HG03469 (cell line): ENCODE measurements at regions not wholly inside any gene's neighbourhood (a gene's known extent, or its start where the extent isn't known, plus 50 kb on each side); places are given as distances from the start of the nearest gene placed in this dataset.
A peak's percentile ranks its signal among the peaks of the same experiment; 100 is the strongest.
"Not testable (repeated sequence)": the region's sequence is repeated elsewhere in the genome, so short reads cannot be mapped to it uniquely, and the experiment has no call there.

Source experiments
- ATAC-seq: cut with Tn5 transposase; IDR thresholded peaks from one replicate; pipeline ENCODE4 v1.9.1; 2021; ENCODE audit warnings: mild to moderate bottlenecking, moderate library complexity, moderate number of reproducible peaks; ENCODE audit not compliant: unreplicated experiment

GRCh38 chr6:68238097-68238601 lies 396.9 kb upstream of the ADGRB3 start:
- peak; percentile 39 for ATAC-seq

DNA sequence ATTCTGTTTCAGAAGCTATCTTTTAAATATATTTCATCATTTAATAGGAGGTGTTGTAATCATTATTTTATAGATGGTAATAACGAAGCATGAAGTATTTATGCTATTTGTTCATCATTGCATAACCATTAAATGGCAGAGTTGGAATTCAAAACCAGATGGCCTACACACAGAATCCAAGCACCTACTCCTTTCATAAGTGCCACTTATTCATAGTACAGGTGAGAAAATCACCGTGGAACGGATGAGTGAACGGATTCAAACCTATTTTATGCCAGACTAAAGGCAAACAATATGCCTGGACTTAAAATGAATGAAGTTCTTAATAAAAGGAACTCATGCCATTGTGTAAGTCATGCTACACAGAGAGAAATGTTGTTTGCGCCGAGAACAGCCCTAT lies 397.9 kb upstream of the ADGRB3 start:
- ATAC-seq, result no peak

DNA sequence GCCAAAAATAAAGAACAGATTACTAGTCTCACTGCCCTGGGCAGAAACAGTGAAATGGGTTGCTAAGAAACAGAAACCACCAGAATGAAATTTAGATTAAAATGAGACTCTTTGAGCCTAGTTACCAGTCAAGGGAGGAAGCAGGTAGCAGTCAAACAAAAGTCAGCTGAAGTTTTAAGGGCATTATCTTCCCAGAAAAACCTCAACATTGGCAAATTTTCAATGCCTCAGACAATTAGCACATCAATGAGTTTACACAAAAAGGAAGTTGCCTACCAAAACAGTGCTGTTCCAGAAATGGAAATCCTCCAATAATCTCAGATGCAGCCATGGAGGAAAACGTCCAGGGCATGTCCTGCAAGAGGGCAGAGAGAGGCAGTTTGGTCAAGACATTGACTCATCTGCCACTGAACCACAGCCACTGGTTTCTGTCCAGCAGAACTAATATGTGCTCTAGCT lies 399.7 kb upstream of the ADGRB3 start:
- ATAC-seq, result no peak

GRCh38 chr6:68233623-68234022 lies 401.5 kb upstream of the ADGRB3 start:
- no peak for ATAC-seq

- ATAC-seq, result no peak
Observed at GRCh38 chr6:68229566-68229965, 405.5 kb upstream of the ADGRB3 start.

GRCh38 chr6:68226460-68226859 lies 408.6 kb upstream of the ADGRB3 start:
- ATAC-seq, result no peak

GRCh38 chr6:68225729-68226128 lies 409.4 kb upstream of the ADGRB3 start:
- ATAC-seq, result no peak

DNA sequence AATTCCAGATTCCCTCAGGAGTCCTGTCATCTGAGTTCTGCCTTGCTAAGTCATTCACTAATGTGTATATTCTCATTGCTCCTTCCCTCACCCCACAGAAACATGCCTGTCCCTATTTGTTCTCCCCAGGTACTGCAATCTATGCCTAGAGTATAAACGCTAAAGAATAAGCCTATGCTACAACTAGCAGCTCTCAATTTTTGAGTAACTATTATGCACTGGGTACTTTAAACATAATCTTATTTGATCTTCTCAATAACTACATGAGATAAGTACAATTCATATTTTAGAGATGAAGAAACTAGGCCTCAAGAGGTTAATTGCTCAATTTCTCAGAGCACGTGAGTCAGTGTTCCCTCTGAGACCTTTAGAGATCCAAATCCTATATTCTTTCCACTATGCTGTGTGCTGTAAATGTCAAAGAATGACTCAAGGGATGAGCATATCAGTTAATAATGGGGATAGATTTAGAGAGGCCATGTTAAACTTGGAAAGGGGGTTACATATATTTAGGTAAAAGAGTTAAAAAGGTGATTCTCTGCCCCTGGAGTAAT lies 423.8 kb upstream of the ADGRB3 start:
- no peak for ATAC-seq

DNA sequence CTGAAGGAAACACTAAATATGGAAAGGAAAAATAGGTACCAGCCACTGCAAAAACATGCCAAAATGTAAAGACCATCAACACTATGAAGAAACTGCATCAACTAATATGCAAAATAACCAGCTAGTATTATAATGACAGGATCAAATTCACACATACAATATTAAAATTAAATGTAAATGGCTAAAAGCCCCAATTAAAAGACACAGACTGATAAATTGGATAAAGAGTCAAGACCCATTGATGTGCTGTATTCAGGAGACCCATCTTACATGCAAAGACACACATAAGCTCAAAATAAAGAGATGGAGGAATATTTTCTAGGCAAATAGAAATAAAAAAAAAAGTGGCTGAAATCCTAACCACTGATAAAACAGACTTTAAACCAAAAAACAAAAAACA lies 427.5 kb upstream of the ADGRB3 start:
- ATAC-seq, result not testable (repeated sequence)

GRCh38 chr6:68200929-68201328 lies 434.2 kb upstream of the ADGRB3 start:
- ATAC-seq, result no peak

- ATAC-seq, result no peak
Observed at GRCh38 chr6:68197356-68197755, 437.7 kb upstream of the ADGRB3 start.

DNA sequence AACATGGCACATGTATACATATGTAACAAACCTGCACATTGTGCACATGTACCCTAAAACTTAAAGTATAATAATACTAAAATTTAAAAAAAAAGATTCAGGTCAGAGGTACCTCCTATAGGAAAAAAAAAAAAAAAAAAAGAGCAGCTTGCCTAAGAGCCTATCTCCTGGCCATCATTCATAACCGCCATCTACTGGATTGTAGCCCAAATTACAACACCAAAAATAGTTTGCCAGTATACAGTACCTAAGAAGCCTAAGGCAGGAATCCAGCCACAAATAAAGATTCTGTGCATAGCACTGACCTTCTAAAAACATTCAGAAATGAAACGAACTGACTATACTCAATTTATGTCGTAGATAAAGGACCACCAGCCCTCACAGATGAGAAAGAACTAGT lies 438.4 kb upstream of the ADGRB3 start:
- no peak for ATAC-seq

- not testable (repeated sequence) for ATAC-seq
Observed at GRCh38 chr6:68195753-68196152, 439.3 kb upstream of the ADGRB3 start.

DNA sequence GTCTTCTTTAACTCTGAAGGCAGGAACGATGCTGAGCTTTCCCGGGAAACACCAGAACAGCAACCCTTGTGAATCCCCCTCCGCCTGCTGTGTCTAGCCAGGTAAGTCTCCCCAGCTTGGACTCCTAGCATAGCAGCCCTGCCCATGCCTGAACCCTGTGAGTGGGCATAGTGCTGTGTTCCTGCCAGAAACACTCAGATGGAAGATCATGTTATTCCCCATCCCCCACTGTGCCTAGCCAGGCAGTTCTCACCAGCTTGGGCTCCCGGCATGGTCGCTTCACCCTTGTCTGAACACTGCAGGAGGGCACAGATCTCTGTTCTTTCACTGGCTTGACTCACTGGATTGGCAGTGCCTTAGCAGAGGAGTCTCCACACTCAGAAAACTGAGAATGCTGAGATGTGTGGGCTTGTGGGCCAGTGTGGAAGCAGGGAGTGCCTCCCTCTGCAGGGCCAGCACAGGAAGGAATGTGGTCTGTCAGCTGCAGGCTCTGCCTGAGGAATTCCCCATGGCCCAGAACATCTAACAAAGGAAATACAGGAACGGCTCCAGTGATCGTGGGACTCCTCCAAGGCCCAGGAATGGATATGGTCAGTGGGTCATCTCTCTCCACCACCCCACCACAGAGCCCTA lies 440.1 kb upstream of the ADGRB3 start:
- no peak for ATAC-seq

DNA sequence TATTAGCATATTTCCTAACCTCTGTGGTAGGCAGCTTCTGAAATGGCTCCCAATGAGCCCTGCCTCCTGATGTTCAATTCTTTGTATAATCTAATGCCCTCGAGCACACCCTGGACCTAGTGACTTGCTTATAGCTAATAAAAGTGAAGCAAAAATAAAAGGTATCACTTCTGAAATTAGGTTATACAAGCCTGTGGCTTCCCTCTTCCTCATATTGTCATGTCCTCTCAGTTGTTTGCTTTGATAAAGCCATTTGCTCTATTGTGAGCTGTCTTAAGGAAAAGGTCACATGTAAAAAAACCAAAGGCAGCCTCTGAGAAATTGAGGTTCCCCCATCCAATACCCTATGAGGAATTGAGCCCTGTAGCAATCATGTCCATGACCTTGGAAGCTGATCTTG lies 442.1 kb upstream of the ADGRB3 start:
- no peak for ATAC-seq

DNA sequence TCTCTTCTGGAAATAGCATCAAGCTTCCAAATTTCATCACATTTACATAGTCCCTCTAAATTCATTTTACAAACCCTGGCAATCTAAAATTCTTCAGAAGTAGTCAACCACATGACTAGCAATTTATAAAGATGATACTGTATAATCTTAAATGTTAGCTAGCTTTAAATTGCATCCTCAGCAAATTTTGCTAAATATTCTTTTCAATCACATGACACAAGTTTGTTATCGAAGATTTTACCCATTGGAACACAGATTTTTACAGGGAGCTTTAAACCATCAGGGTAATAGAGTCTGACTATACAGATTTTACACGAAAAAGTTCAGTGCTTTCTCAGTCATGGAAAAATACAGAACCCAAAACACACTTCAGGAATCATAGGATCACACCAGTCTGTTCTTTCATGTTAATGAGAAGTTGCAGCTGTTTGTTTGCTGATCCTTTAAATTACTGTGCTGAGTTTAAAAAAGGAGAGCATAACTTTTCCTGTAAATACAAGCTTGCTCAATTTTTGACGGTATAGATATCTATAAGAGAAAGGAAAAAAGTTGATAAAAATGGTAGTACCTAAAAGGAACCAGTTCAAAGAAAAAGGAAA lies 445.8 kb upstream of the ADGRB3 start:
- no peak for ATAC-seq

DNA sequence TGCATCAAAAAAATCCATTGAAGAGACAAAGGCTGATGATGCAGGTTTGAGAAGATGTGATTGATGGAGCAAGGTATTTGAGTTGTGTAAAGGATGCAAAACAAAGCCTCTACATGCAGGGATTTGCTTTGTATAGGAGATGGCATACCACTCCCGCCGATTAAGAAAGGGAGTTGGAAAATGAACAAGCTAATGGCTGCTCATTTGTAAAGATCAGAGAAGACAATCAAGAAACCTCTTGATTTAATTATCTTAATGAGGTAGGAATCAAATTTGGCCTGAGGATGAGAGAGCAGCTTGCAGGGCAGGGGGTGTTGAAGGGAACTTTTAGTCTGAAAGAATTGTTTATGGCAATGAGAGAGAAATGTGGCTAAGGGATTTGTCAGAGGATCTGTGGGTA lies 448.2 kb upstream of the ADGRB3 start:
- ATAC-seq, result no peak

- no peak for ATAC-seq
Observed at GRCh38 chr6:68182386-68182785, 452.7 kb upstream of the ADGRB3 start.

- ATAC-seq, result not testable (repeated sequence)
Observed at GRCh38 chr6:68181027-68181426, 454.1 kb upstream of the ADGRB3 start.

- ATAC-seq, result no peak
Observed at GRCh38 chr6:68173616-68174015, 461.5 kb upstream of the ADGRB3 start.

GRCh38 chr6:68169922-68170321 lies 465.2 kb upstream of the ADGRB3 start:
- ATAC-seq, result no peak

GRCh38 chr6:68167604-68168003 lies 467.5 kb upstream of the ADGRB3 start:
- ATAC-seq, result no peak
